ENCODE measurements at regions not wholly inside any gene's neighbourhood (a gene's known extent, or its start where the extent isn't known, plus 50 kb on each side); places are given as distances from the start of the nearest gene placed in this dataset.

DNA sequence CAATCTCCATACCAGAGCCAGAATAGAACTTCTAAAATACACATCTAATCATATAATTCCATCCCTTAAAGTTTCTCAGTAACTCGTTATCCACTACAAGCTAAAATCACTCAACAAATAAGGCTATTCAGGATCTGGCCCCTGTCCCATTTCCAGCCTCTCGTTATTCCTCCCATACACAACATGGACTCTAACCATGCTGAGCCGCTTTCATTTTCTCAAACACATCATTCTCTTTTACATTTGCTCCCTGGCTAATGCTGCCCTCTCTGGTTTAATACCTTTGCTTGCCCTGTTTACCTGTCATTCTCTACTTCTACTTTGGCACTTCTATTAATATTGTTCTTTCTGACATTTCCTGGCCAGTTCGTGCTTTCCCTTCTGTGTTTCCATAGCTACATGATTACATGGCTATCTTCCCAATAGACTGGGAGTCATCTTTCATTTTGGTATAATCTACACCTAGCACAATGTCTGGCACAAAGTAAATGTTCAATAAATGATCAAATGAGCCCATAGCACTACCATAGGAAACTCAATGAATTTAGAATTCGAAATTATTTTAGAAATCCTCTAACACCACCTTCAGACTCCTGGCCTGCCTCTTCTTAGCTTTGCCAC, 163.6 kb upstream of the VRK2 start:
- DNase-seq (ENCODE audit: low read depth) = no peak

GRCh38 chr2:57884281-57884680, 162.3 kb upstream of the VRK2 start:
- DNase-seq (ENCODE audit: low read depth) = no peak

DNA sequence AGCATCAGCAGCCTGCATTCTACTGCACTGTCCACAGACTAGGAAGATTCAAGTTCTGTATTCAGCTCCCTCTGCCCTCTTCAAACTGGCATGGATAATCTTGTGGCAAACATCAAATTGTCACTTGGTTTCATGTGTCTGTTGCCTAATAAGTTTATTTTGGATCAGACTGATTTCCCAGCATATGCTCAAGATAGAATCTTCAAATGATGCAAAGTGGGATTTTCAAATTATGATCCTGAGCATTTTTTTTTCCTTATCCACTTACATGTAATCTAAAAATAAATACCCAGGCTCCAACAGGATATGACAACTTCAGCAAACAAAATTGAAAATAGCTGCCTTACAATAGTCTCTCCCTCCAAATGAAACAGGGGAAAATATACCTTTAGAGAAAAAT, 160.9 kb upstream of the VRK2 start:
- peak; percentile 12 for DNase-seq (ENCODE audit: low read depth)

DNA sequence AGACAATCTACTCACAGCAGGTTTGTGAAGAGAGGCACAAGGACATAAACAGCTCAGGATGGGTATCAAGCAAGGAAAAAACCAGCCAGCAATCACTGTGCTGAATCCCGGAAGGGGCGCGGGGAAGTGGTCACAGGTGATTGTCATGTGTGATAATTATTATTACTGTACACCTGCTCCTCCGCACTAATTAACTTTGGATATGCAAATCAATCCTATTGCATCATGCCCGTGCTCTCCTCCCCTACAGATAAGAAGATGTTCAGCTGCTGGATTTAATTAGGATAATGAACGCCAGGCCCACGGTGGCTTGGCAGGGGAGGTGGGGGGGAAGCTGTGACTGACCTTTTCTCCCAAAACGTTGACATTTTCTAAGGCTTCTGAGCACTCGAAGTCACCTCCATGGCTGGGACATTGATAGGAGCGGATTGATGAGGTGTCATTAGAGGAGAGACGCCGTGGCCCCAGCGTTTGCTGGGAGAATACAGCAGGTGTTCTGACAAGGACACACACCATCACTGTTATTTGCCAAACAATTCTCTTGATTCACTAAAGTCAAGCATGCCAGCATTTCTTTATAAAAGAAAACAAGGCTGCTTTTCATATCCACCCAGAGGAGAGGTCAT, 160.3 kb upstream of the VRK2 start:
- no peak for DNase-seq (ENCODE audit: low read depth)

GRCh38 chr2:57888463-57888862, 158.1 kb upstream of the VRK2 start:
- DNase-seq (ENCODE audit: low read depth) = no peak

- DNase-seq (ENCODE audit: low read depth) = peak; percentile 76
Observed at GRCh38 chr2:57890464-57890863, 156.1 kb upstream of the VRK2 start.

- peak; percentile 59 for DNase-seq (ENCODE audit: low read depth)
Observed at GRCh38 chr2:57891086-57891712, 155.4 kb upstream of the VRK2 start.

DNA sequence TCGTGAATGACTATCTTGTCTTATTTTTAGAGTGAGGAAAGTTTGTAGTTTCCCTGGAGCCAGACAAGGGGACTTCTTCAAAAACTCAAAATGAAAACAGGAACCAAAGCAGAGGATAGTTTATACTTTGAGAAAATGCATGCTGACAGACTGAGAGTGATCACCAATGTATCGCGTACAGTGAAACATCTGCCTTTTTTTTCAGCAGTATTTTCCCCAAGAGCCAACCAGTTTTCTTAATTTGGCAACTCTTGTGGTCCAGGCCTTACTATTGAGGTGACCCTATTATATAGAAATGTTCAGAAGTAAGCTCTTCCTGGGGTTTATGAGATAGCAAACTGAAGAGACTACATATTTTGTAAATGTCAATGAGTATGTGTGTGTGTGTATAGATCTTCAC, 153.7 kb upstream of the VRK2 start:
- peak; percentile 6 for DNase-seq (ENCODE audit: low read depth)

GRCh38 chr2:57893347-57893746, 153.3 kb upstream of the VRK2 start:
- peak; percentile 14 for DNase-seq (ENCODE audit: low read depth)

DNA sequence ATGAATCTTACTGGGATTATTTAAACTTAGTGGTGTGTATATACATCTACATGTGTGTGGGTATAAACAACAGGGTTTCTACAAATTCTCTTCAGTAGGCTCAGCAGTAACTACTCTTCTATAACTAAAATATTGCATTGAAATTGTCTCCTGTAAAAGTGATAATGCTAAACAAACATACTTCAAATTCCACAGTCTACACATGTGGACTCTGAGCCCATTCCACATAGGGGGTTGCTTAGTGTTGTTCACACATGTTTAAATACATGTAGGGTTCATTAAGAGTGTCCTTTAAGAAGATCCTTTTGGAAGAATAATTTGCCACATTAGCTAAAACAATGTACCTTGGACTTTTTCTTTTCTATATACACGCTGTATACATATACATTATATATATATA, 152.8 kb upstream of the VRK2 start:
- no peak for DNase-seq (ENCODE audit: low read depth)

GRCh38 chr2:57894381-57894780, 152.2 kb upstream of the VRK2 start:
- DNase-seq (ENCODE audit: low read depth) = no peak

- DNase-seq (ENCODE audit: low read depth) = no peak
Observed at GRCh38 chr2:57897920-57898319, 148.7 kb upstream of the VRK2 start.

- DNase-seq (ENCODE audit: low read depth) = no peak
Observed at GRCh38 chr2:57899898-57900297, 146.7 kb upstream of the VRK2 start.

DNA sequence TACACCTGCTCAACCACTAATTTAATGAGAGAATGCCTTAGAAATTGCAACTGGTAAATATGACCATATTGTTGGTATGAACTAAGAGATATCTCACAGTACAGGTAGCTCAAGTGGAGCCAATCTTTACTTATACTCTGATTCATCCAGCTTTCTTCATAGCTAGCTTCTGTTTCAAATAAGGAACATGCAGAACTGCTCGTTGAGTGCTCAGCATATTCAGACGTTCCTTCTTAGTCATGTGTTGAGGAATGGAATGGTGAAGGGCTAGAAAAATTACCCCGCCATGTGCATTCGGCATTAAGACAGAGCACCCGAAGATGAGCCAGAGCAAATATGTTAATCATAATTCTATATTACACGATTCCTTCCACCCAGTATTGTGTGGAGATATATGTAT, 144.0 kb upstream of the VRK2 start:
- no peak for DNase-seq (ENCODE audit: low read depth)

DNA sequence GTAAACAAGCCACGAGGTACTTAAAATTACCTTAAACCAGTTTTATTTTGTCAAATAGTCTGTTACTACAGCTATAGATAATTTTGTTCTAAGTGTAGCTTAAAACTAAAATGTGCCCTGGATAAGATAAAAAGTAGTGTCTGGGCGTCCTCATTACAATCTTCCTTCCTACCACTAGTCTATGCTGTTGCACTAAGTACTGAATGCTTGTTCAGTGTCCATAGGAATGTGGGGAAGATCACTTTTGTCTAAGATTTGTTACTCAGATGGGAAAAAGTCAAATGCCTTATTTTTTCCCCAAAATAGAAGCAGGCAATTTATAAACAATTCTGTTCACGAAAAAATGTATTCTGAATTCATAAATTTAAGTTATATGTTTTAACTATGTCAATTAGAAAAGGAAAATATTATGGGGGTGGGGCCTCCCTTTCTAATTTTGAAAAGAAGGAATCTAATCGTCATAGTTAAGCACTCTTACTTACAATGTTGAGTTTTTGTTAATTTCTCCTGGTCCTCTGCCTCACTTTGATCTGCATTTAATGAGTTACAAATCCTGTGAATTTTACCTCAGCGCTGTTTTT, 140.4 kb upstream of the VRK2 start:
- peak; percentile 68 for DNase-seq (ENCODE audit: low read depth)

GRCh38 chr2:57907411-57907810, 139.2 kb upstream of the VRK2 start:
- DNase-seq (ENCODE audit: low read depth) = no peak

DNA sequence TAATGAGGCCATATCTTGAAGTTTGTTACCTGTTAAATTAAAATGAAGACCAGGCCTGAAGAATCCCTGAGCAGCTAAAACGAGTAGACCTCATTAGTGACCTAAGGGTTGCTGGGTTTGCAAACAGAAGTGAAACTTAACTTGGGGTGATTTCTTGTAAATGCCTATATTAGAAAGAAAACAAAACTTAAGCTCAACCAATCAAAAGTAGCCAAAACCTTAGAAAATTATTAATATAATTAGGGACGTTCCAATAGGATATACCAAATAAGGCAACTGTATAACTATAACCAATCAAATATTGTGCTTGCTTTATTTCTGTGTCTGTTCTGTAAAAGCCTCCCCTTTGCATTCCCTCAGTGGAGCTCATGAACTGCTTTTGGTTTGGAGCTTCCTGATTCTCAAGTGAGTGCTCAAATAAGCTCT, 137.9 kb upstream of the VRK2 start:
- DNase-seq (ENCODE audit: low read depth) = no peak

DNA sequence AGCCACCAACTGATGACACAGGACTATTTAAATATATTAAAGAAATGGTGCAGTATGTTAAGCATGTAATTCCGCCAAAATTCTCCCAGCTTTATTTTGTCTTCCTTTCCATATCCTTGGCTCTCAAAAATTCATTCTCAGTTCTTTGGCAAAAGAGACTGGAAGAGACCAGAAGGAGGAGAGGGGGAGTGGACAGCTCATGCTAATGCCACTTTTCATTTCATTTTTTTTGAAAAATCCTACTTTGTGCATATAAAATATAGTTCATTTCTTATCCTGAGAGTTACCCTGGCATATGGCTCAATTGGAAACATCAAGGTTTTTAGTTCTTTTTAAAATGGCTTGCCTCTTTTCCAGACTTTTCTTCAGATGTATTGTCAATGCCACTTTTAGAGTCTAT, 128.5 kb upstream of the VRK2 start:
- DNase-seq (ENCODE audit: low read depth) = no peak

- no peak for DNase-seq (ENCODE audit: low read depth)
Observed at GRCh38 chr2:57920342-57920939, 126.2 kb upstream of the VRK2 start.

GRCh38 chr2:57934659-57935058, 111.9 kb upstream of the VRK2 start:
- no peak for DNase-seq (ENCODE audit: low read depth)

DNA sequence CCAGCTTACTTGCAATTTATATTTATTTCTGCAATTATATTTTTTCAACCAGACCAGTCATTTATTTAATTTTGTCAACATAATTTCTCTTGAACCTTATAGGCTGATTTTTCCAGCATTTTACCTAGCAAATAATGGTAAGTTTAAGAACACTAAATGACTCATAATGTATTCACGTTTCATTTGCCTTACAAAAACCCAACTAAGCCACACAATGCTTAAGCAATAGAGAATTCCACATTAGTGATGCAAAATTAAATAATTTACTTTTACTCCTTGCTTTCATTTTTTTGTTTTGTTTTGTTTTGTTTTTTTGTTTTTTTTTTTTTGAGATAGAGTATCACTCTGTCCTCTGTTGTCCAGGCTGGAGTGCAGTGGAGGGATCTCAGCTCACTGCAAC, 110.4 kb upstream of the VRK2 start:
- DNase-seq (ENCODE audit: low read depth) = no peak

DNA sequence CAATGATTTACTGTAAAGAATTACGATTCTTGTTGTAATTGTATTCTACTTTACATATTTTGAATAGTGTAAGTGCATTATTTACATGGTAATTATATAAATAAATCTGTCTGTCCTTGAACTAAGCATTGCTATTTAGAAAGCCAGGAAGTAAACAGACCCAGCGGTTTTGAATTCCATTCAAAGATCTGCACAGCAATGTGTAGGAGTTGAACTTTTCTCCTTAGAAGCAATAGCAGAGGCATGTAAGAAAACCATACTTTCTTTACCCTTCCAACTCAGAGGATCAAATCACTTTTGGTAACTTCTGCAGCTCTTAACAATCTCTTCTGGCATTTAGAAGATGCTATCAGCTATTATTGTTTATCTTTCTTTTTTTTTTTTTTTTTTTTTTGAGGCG, 109.2 kb upstream of the VRK2 start:
- no peak for DNase-seq (ENCODE audit: low read depth)

DNA sequence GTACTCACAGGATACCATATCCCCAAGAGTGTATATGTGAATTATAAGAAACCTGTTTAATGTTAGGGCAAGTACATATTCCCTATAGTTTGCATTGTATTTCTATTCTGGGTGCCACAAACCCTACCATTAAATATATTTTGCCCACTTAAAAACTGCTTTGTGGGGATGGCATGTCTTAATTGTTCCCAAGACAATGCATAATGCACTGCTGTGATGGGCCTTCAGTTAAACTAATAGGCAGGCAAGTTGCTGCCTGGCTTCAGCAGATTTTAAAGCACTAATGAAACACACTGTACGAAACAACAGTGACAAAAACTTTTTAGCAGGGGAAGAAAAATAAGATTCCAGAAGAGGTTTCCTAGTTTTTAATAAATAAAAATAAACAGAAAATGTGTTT, 104.8 kb upstream of the VRK2 start:
- DNase-seq (ENCODE audit: low read depth) = no peak

All from EH (cell line).